Esophagus muscularis mucosa (tissue), 4 donors: ENCODE measurements at regions not wholly inside any gene's neighbourhood (a gene's known extent, or its start where the extent isn't known, plus 50 kb on each side); places are given as distances from the start of the nearest gene placed in this dataset.

ENCODE experiments used
- DNase-seq: peaks from one replicate; pipeline ENCODE4 v3.0.0-alpha.2; 2017; ENCODE audit errors: extremely low spot score
- H3K27ac ChIP-seq, 4 donors: fragments of 200-600 bp; sonication (generic); replicated peaks in 1 of 4; 1 replicate in 3 of 4; 2 replicates in 1 of 4; pipeline ENCODE4 v1.5.1; 2016 to 2019; ENCODE audit warnings: mild to moderate bottlenecking in 1 of 4
- H3K27me3 ChIP-seq, 4 donors: fragments of 200-600 bp; sonication (generic); one replicate each; pipeline versions ENCODE4 v1.5.1 to v1.6.0; 2016 to 2019
- H3K36me3 ChIP-seq, 4 donors: fragments of 200-600 bp; sonication (generic); one replicate each; pipeline ENCODE4 v1.5.1; 2016 to 2019
- H3K4me1 ChIP-seq, 4 donors: fragments of 200-600 bp; sonication (generic); one replicate each; pipeline ENCODE4 v1.5.1; 2016 to 2019
- H3K4me3 ChIP-seq, 4 donors: fragments of 200-600 bp; sonication (generic); 1 replicate in 2 of 4; 2 replicates in 2 of 4; pipeline ENCODE4 v1.5.1; 2016 to 2019; ENCODE audit warnings: mild to moderate bottlenecking in 4 of 4, moderate library complexity in 1 of 4
- H3K9me3 ChIP-seq, 4 donors: fragments of 200-600 bp; sonication (generic); 1 replicate in 3 of 4; 2 replicates in 1 of 4; pipeline ENCODE4 v1.5.1; 2016 to 2019
- EP300 ChIP-seq: sonication (generic); formaldehyde crosslinking; IDR thresholded peaks from one replicate; pipeline ENCODE4 v1.6.1; 2017; ENCODE audit warnings: antibody characterized with exemption
- POLR2A ChIP-seq: fragments of 450-650 bp; IDR thresholded peaks from one replicate; pipeline ENCODE4 v1.6.1; 2017; ENCODE audit warnings: antibody characterized with exemption, moderate library complexity, mild to moderate bottlenecking, low read depth
- POLR2AphosphoS5 ChIP-seq, 2 donors: sonication (generic); formaldehyde crosslinking; IDR thresholded peaks; one replicate each; pipeline ENCODE4 v1.6.1; 2017; ENCODE audit warnings: antibody characterized with exemption in 2 of 2
- WGBS: methylation state at CpG from one replicate; pipeline ENCODE4 v1.1.5; 2018; 5-methylcytosine and 5-hydroxymethylcytosine counted together
- intact Hi-C: fragments of 100-400 bp; cut with DNase I; formaldehyde crosslinking; loops from one replicate; pipeline ENCODE4 v1.15.1; 2023
- TF ChIP-seq, protein P1 (sequence below), 3 experiments: fragments of 200-600 bp in 2 of 3; fragments of 450-650 bp in 1 of 3; sonication (generic) in 2 of 3; IDR thresholded peaks; one replicate each; pipeline ENCODE4 v1.5.1; 2017 to 2019; ENCODE audit warnings: antibody characterized with exemption in 3 of 3, mild to moderate bottlenecking in 2 of 3, moderate library complexity in 1 of 3

DNA sequence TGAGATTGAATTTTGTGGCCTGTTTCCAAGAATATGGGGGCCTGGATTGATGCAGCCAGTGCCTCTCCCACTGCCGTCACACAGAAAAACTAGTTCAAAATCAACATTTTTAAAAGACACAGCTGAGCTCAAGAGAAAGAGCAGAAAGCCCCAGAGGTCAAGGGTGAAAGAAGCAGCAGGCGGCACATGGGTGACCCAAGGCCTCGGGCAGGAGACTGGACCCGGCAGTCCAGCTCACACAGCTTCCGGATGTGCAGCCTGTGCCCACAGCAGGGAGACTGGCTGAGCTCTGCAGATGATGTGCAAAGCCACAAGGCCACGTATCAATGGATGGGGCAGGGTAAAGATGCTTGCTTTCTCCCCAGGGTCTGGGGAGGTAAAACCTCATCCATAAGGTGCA is 50.4 kb upstream of the RNF32 start:
- H3K36me3 ChIP-seq, result no peaks in the 10 kb centered on the region
- 64% methylated on average over 6 of the region's 6 CpGs for WGBS
- H3K4me1 ChIP-seq, result no peaks in the 10 kb centered on the region
- no peak overlapping the region for H3K27ac ChIP-seq
- H3K4me3 ChIP-seq, result no peak overlapping the region
- intact Hi-C loops, result no loop called here
- H3K27me3 ChIP-seq, result no peaks in the 10 kb centered on the region
- peaks cover 0 to 34% (median 19%) of the 10 kb centered on the region in 4 donors for H3K9me3 ChIP-seq
- DNase-seq, result no peak
- TF ChIP-seq POLR2AphosphoS5 (IDR thresholded peaks at IDR 0.05) (no peak), EP300 (no peak), POLR2A (no peak)
- TF ChIP-seq, protein P1, sequence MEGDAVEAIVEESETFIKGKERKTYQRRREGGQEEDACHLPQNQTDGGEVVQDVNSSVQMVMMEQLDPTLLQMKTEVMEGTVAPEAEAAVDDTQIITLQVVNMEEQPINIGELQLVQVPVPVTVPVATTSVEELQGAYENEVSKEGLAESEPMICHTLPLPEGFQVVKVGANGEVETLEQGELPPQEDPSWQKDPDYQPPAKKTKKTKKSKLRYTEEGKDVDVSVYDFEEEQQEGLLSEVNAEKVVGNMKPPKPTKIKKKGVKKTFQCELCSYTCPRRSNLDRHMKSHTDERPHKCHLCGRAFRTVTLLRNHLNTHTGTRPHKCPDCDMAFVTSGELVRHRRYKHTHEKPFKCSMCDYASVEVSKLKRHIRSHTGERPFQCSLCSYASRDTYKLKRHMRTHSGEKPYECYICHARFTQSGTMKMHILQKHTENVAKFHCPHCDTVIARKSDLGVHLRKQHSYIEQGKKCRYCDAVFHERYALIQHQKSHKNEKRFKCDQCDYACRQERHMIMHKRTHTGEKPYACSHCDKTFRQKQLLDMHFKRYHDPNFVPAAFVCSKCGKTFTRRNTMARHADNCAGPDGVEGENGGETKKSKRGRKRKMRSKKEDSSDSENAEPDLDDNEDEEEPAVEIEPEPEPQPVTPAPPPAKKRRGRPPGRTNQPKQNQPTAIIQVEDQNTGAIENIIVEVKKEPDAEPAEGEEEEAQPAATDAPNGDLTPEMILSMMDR (IDR thresholded peaks at IDR 0.05), result no peak

DNA sequence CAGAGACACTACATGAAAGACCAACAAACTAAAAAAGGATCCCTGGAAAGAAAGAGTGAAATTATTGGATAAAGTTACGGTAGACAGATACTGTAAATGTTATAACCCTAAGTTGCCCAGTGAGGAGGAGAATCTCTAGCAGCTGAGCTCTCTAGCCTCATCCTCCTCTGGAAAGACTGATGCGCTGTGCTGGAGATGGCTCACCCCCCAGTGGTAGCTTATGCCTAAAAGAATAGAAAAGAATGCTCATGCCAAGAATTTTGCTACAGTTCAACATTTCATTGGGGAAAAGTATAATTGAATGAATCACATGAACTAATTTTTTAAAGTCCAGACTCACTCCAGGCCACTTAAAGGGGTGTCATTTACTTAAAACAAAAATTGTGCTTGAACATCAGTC is 50.8 kb upstream of the RNF32 start:
- H3K4me1 ChIP-seq, result no peaks in the 10 kb centered on the region
- DNase-seq, result no peak
- TF ChIP-seq, protein P1 (IDR thresholded peaks at IDR 0.05), result no peak
- no peak for TF ChIP-seq EP300
- no peak for TF ChIP-seq POLR2A
- intact Hi-C loops, result loop anchor here (10.0 kb wide), 1 partner anchor 55 kb away; the partner anchor contains the start of gene RNF32
- no peak overlapping the region for H3K27ac ChIP-seq
- no peaks in the 10 kb centered on the region for H3K36me3 ChIP-seq
- peaks cover 0 to 38% (median 19%) of the 10 kb centered on the region in 4 donors for H3K9me3 ChIP-seq
- WGBS, result 74% methylated on average over 2 of the region's 2 CpGs
- H3K27me3 ChIP-seq, result no peaks in the 10 kb centered on the region
- H3K4me3 ChIP-seq, result no peak overlapping the region

DNA sequence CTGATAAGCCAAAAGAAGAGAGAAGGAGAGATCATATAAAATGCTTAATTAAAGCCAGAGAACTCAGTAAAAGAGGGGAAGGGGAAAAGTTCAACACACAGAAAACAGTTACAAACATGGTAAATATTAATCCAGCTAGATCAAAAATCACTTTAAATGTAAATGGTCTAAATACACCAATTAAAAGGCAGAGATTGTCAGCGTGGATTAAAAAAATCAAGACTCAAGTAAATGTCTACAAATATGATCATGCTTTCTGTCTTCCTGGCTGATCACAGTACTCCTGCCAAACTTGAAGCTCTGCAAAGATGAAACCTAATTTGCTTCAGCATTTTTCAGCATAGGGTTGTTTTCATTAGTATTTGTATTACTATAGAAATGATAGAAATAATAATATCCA is 54.6 kb upstream of the RNF32 start:
- Histone ChIP-seq H3K9me3 (peaks cover 0 to 22% (median 10%) of the 10 kb centered on the region in 4 donors), H3K27ac (no peak overlapping the region)
- no peak for DNase-seq

DNA sequence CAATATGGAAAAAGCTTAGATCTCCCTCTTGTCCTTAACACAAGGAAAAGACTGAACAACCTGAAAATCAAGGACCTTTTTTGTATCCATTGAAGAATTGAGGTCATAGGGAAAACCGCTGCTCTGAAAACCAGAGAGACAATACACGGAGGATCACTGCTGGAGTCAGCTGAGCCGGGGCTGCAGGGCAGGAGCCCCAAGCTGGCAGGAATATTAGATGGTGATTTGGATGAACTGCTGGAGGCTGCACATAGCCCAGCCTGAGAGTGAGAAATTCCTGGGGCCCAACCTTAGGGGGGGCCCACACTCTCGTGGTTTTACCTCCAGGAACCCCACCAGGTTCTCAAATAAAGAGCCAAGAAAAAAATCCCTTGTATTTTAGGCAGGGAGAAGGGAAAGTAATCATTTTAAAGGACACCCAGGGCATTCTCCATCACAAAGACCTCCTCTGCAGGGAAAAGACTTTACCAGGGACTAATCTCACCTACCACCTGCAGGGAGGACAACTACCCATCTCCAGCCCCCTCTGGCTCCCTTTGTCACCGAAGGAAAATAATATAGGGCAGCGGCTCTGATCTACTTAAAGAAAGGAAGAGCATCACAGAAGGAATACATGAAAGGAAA is 55.4 kb upstream of the RNF32 start:
- DNase-seq, result no peak
- H3K27ac ChIP-seq, result no peak overlapping the region
- WGBS, result 33% methylated on average over 6 of the region's 6 CpGs
- H3K27me3 ChIP-seq, result no peaks in the 10 kb centered on the region
- H3K36me3 ChIP-seq, result no peaks in the 10 kb centered on the region
- H3K9me3 ChIP-seq, result peaks cover 0 to 22% (median 10%) of the 10 kb centered on the region in 4 donors
- TF ChIP-seq POLR2AphosphoS5 (IDR thresholded peaks at IDR 0.05) (no peak), POLR2A (no peak), EP300 (no peak)
- TF ChIP-seq, protein P1 (IDR thresholded peaks at IDR 0.05), result no peak
- H3K4me3 ChIP-seq, result no peak overlapping the region
- H3K4me1 ChIP-seq, result no peaks in the 10 kb centered on the region
- intact Hi-C loops, result loop anchor here (10.0 kb wide), 1 partner anchor 60 kb away; the partner anchor contains the start of gene RNF32

More for the DNA sequence above, 54.6 kb upstream of the RNF32 start:
- Histone ChIP-seq H3K36me3 (no peaks in the 10 kb centered on the region), H3K4me1 (no peaks in the 10 kb centered on the region), H3K27me3 (no peaks in the 10 kb centered on the region), H3K4me3 (no peak overlapping the region)
- intact Hi-C loops, result loop anchor here (10.0 kb wide), 1 partner anchor 59 kb away; the partner anchor contains the start of gene RNF32
- no peak for TF ChIP-seq POLR2A
- 100% methylated on average over 1 of the region's 1 CpG for WGBS

DNA sequence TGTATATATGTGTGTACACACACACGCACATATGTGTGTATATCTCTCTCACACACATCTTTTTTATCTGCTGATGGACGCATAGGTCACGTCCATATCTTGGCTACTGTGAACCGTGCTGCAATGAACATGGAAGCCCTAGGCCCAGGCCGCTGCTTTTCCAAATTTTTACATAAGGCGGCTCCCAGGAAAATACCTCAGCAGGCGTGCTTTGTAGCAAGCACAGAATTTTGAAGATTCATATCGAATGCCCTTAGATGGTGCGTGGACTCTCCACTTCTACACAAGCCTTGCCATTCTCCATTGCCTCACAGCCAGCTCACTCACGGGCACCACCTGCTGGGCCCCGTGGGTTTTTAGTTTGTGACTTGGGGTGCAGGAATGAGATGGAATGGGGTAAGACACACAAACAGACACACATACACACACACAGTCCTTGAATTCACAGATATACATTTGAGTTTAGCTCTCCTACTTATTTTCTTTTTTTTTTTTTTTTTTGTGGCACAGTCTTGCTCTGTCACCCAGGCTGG is 57.9 kb upstream of the RNF32 start:
- Histone ChIP-seq H3K36me3 (no peaks in the 10 kb centered on the region), H3K27ac (no peak overlapping the region), H3K4me1 (no peaks in the 10 kb centered on the region), H3K4me3 (no peak overlapping the region), H3K9me3 (peaks cover 0 to 22% (median 10%) of the 10 kb centered on the region in 4 donors), H3K27me3 (peaks cover 0 to 10% (median 0%) of the 10 kb centered on the region in 4 donors)
- no peak for DNase-seq
- intact Hi-C loops, result loop anchor here (10.0 kb wide), 1 partner anchor 62 kb away; the partner anchor contains the start of gene RNF32
- TF ChIP-seq EP300 (no peak), POLR2AphosphoS5 (IDR thresholded peaks at IDR 0.05) (no peak)
- TF ChIP-seq, protein P1 (IDR thresholded peaks at IDR 0.05), result no peak
- WGBS, result 95% methylated on average over 11 of the region's 11 CpGs
